GM12865 (cell line): ENCODE measurements at regions not wholly inside any gene's neighbourhood (a gene's known extent, or its start where the extent isn't known, plus 50 kb on each side); places are given as distances from the start of the nearest gene placed in this dataset.

Source experiments
- DNase-seq: peaks from one replicate; pipeline ENCODE4 v3.0.0; 2010; ENCODE audit warnings: low read depth
- H3K4me3 ChIP-seq: 2 replicates; pipeline ENCODE4 v1.5.1; 2011; ENCODE audit warnings: mild to moderate bottlenecking, low read depth, low read length, control low read depth
- TF ChIP-seq, protein P1 (sequence below): IDR thresholded peaks from 2 replicates; pipeline ENCODE4 v1.5.1; 2011; ENCODE audit warnings: low read length, control low read depth, low read depth, inconsistent platforms; ENCODE audit not compliant: insufficient read depth; ENCODE audit errors: missing control alignments

DNA sequence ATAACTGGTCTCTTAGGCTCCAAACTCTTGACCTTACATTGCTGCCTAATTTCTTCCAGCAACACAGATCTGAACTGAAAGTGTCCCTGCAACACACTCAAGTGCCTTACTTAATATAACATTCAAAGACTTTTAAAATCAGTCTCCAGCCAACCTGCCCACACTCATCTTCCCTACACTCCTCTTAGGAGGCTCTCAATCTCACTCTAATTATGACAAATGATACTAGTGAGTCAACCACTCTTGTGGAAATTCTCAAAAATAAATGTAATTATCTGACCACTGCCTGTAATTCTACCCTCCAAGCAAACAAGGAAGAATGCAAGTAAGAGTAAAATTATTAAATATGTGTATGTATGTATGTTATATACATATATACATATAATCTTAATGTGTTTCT lies 348.1 kb upstream of the MIR17HG start:
- no peak overlapping the region for H3K4me3 ChIP-seq
- DNase-seq: no peak
- TF ChIP-seq, protein P1, sequence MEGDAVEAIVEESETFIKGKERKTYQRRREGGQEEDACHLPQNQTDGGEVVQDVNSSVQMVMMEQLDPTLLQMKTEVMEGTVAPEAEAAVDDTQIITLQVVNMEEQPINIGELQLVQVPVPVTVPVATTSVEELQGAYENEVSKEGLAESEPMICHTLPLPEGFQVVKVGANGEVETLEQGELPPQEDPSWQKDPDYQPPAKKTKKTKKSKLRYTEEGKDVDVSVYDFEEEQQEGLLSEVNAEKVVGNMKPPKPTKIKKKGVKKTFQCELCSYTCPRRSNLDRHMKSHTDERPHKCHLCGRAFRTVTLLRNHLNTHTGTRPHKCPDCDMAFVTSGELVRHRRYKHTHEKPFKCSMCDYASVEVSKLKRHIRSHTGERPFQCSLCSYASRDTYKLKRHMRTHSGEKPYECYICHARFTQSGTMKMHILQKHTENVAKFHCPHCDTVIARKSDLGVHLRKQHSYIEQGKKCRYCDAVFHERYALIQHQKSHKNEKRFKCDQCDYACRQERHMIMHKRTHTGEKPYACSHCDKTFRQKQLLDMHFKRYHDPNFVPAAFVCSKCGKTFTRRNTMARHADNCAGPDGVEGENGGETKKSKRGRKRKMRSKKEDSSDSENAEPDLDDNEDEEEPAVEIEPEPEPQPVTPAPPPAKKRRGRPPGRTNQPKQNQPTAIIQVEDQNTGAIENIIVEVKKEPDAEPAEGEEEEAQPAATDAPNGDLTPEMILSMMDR: no peak

DNA sequence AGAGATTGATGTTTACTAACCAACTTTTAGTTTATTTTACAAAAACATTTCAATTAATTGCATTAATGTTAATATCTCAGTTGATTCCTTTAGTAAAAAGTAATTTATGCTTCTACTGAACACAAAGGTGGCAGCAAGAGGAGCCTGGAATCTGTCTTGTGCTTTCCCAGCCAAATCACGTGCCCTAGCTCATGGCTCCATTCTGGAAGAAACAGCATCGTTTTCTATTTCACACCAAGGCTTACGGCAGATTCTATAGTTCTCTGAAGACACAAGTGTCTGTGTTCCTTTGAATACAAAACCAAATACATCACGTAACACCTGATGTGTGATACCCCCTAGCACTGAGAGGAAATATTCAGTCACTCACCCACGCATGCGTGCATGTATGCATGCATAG lies 346.1 kb upstream of the MIR17HG start:
- DNase-seq: no peak
- no peak overlapping the region for H3K4me3 ChIP-seq
- TF ChIP-seq, protein P1: no peak

DNA sequence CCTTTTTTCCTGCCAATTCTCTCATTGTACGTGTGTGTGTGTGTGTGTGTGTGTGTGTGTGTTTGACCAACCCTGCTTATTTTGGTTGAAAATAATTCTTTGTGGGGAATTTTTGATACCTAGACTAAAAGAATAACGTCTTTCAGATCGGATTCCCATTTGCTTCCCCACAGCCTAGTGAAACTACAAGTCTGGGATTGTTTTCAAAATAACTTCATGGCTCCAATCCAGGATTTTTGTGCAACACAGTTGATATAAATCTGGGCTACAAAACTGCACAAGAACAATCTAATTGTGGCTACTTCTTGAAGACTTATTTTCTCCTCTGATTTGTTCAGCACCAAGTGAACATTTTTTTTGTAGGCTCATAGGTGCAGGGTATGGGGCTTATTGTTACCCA lies 332.8 kb upstream of the MIR17HG start:
- H3K4me3 ChIP-seq: no peak overlapping the region
- DNase-seq: no peak
- TF ChIP-seq, protein P1: no peak

DNA sequence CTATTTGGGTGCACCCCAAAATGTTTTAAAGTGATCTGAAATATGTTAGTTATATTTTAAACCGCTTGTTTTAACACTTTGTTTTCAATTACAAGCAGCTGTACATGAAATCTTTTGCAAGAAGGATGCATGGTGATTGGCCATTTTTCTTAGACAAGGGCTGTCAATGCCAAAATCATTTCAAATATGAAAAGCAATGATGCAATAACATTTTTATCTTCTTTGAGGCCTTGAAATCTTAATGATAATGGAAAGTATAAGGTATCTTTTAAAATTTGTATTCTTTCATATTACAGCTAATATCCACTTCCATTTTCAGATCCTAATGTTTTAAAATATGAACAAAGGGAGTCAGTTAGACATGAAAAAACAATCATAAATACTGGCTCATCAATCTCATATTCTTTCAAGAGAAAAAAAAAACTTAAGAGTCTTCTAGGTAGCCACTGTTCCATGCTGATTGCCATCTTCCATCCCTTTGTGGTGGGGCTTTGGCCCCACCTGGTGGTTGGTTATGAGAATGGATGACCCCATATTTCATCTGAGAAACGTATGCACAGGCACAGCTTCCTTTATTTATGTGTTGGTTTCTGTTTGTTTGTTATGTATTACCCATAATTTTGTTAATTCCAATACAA lies 330.3 kb upstream of the MIR17HG start:
- no peak overlapping the region for H3K4me3 ChIP-seq
- TF ChIP-seq, protein P1: peak; percentile 73
- peak; percentile 54 for DNase-seq

DNA sequence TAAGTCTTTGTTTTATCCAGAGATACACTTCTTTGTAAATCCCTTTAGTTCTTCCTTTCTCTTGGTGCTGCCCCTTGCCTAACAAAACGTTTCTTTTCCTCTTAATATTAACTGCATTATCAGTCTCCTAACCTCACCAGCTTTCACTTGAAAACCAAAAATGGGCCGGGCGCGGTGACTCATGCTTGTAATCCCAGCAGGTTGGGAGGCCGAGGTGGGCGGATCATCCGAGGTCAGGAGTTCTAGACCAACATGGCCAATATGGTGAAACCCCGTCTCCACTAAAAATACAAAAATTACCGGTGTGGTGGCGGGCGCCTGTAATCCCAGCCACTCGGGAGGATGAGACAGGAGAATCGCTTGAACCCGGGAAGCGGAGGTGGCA lies 329.8 kb upstream of the MIR17HG start:
- no peak for DNase-seq
- TF ChIP-seq, protein P1: no peak
- no peak overlapping the region for H3K4me3 ChIP-seq

DNA sequence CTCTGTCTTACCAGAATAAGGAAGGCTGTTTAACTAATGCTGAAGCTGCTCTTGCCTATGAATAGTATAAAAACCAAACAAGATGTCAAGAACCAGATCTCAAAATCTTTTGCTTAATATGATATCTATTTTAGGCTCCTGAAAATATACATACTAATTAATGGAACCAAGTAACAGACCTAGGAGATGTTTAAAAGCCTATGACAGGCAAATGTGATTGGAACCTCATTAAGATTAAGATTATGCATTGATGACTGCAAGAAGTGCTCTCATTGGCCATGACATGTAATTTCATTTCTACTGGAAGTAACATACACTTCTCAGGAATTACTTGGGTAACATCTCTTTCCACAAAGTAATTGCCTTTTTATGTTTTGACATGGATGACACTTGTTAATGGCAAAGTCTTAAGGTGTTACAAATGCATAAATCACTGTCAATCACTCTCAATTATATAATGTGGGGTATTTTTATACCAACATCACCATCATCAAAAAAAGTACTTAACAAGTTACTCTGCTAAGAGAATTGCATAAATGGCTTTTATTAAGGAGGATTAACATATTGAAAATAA lies 326.9 kb upstream of the MIR17HG start:
- no peak overlapping the region for H3K4me3 ChIP-seq
- DNase-seq: no peak
- TF ChIP-seq, protein P1: no peak
